NCI-H82 treated with DMSO at 0.1 percent for 48 hours (cell line): ENCODE measurements at regions not wholly inside any gene's neighbourhood (a gene's known extent, or its start where the extent isn't known, plus 50 kb on each side); places are given as distances from the start of the nearest gene placed in this dataset.

Experiments
- DNase-seq: peaks from one replicate; lab custom pipeline; 2025; ENCODE audit not compliant: unreplicated experiment; lab: John Stamatoyannopoulos, UW

GRCh38 chr7:115883629-115884028, 146.9 kb downstream of the TFEC start:
- no peak for DNase-seq

GRCh38 chr7:115881476-115881875, 149.1 kb downstream of the TFEC start:
- DNase-seq, result no peak

- DNase-seq, result no peak
Measured at GRCh38 chr7:115879171-115879570, 151.4 kb downstream of the TFEC start.

GRCh38 chr7:115869801-115870200, 160.8 kb downstream of the TFEC start:
- DNase-seq, result no peak

GRCh38 chr7:115869190-115869589, 161.4 kb downstream of the TFEC start:
- DNase-seq, result no peak

GRCh38 chr7:115868369-115868768, 162.2 kb downstream of the TFEC start:
- no peak for DNase-seq

GRCh38 chr7:115864082-115864481, 166.5 kb downstream of the TFEC start:
- DNase-seq, result no peak

- peak; percentile 45 for DNase-seq
Measured at GRCh38 chr7:115851291-115851690, 179.3 kb downstream of the TFEC start.

GRCh38 chr7:115850774-115851173, 179.8 kb downstream of the TFEC start:
- no peak for DNase-seq

GRCh38 chr7:115844857-115845256, 185.7 kb downstream of the TFEC start:
- DNase-seq, result no peak

- no peak for DNase-seq
Measured at GRCh38 chr7:115840702-115841101, 189.9 kb downstream of the TFEC start.

- DNase-seq, result no peak
Measured at GRCh38 chr7:115838829-115839228, 191.7 kb downstream of the TFEC start.

GRCh38 chr7:115831371-115831770, 199.2 kb downstream of the TFEC start:
- DNase-seq, result no peak

GRCh38 chr7:115827305-115828045, 203.1 kb downstream of the TFEC start:
- no peak for DNase-seq

GRCh38 chr7:115825456-115826115, 205.0 kb downstream of the TFEC start:
- no peak for DNase-seq

GRCh38 chr7:115822801-115823200, 207.8 kb downstream of the TFEC start:
- no peak for DNase-seq

GRCh38 chr7:115822380-115822779, 208.2 kb downstream of the TFEC start:
- no peak for DNase-seq

GRCh38 chr7:115816318-115816974, 214.1 kb downstream of the TFEC start:
- no peak for DNase-seq

- no peak for DNase-seq
Measured at GRCh38 chr7:115812794-115813193, 217.8 kb downstream of the TFEC start.

- no peak for DNase-seq
Measured at GRCh38 chr7:115805458-115805857, 225.1 kb downstream of the TFEC start.

- no peak for DNase-seq
Measured at GRCh38 chr7:115802415-115802814, 228.1 kb downstream of the TFEC start.

GRCh38 chr7:115799430-115799829, 231.1 kb downstream of the TFEC start:
- no peak for DNase-seq
